ENCODE measurements at regions not wholly inside any gene's neighbourhood (a gene's known extent, or its start where the extent isn't known, plus 50 kb on each side); places are given as distances from the start of the nearest gene placed in this dataset.

GRCh38 chr6:166087852-166088251 lies 79.8 kb downstream of the TBXT start:
- no peak for DNase-seq (ENCODE audit: low spot score)
- Histone ChIP-seq H3K36me3 (ENCODE audit: insufficient read depth) (no peaks in the 10 kb centered on the region), H3K27ac (ENCODE audit: low read depth) (no peak overlapping the region), H3K79me2 (replicated peaks; ENCODE audit: insufficient read depth) (no peaks in the 10 kb centered on the region), H3K4me2 (no peak overlapping the region), H4K20me1 (replicated peaks; ENCODE audit: insufficient read depth) (no peaks in the 10 kb centered on the region), H3K9me2 (ENCODE audit: insufficient read depth) (0 out of 2 replicates have a peak, but pooled peaks cover 6% of the 10 kb centered on the region), H3K4me1 (ENCODE audit: insufficient read depth) (no peaks in the 10 kb centered on the region), H3F3A (replicated peaks; ENCODE audit: low read depth) (no peaks in the 10 kb centered on the region), H3K27me3 (ENCODE audit: insufficient read depth) (0 out of 2 replicates have a peak, but pooled peaks cover 3% of the 10 kb centered on the region), H2AFZ (no peak overlapping the region), H3K4me3 (no peak overlapping the region)
- Mint-ChIP-seq H3K4me3 (no peak overlapping the region), H3K36me3 (ENCODE audit: low read depth) (no peaks in the 10 kb centered on the region), H3K9me3 (peaks cover 3% of the 10 kb centered on the region; the same call in 2 of the 3 replicates), H3K27ac (no peak overlapping the region), H3K27me3 (ENCODE audit: insufficient read depth, low read depth, poor library complexity) (no peaks in the 10 kb centered on the region), H3K4me1 (peaks cover 6% of the 10 kb centered on the region)
- no peak for ATAC-seq
- TF ChIP-seq JUNB (IDR thresholded peaks at IDR 0.05; ENCODE audit: unreplicated experiment): no peak
- TF ChIP-seq, protein P1, sequence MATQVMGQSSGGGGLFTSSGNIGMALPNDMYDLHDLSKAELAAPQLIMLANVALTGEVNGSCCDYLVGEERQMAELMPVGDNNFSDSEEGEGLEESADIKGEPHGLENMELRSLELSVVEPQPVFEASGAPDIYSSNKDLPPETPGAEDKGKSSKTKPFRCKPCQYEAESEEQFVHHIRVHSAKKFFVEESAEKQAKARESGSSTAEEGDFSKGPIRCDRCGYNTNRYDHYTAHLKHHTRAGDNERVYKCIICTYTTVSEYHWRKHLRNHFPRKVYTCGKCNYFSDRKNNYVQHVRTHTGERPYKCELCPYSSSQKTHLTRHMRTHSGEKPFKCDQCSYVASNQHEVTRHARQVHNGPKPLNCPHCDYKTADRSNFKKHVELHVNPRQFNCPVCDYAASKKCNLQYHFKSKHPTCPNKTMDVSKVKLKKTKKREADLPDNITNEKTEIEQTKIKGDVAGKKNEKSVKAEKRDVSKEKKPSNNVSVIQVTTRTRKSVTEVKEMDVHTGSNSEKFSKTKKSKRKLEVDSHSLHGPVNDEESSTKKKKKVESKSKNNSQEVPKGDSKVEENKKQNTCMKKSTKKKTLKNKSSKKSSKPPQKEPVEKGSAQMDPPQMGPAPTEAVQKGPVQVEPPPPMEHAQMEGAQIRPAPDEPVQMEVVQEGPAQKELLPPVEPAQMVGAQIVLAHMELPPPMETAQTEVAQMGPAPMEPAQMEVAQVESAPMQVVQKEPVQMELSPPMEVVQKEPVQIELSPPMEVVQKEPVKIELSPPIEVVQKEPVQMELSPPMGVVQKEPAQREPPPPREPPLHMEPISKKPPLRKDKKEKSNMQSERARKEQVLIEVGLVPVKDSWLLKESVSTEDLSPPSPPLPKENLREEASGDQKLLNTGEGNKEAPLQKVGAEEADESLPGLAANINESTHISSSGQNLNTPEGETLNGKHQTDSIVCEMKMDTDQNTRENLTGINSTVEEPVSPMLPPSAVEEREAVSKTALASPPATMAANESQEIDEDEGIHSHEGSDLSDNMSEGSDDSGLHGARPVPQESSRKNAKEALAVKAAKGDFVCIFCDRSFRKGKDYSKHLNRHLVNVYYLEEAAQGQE (IDR thresholded peaks at IDR 0.05; ENCODE audit: unreplicated experiment): no peak
- TF ChIP-seq ZNF462 (CRISPR knock-in tag; IDR thresholded peaks at IDR 0.05): no peak
- TF ChIP-seq EZH2phosphoT487 (IDR thresholded peaks at IDR 0.05; ENCODE audit: unreplicated experiment): no peak
- no peak for TF ChIP-seq ZNF114 (CRISPR knock-in tag; IDR thresholded peaks at IDR 0.05)
- no peak for TF ChIP-seq POLR2AphosphoS5 (IDR thresholded peaks at IDR 0.05; ENCODE audit: low read depth)
- TF ChIP-seq NANOG (IDR thresholded peaks at IDR 0.05; ENCODE audit: borderline replicate concordance): no peak
- TF ChIP-seq CREB1 (CRISPR knock-in tag; IDR thresholded peaks at IDR 0.05; ENCODE audit: low read depth): no peak
- no peak for TF ChIP-seq CTCF (conservative IDR thresholded peaks at IDR 0.05; ENCODE audit: low read depth in 2 of 2)
- no peak for TF ChIP-seq ZNF331 (CRISPR knock-in tag; IDR thresholded peaks at IDR 0.05; ENCODE audit: low read depth)
- no peak for TF ChIP-seq EZH2 (IDR thresholded peaks at IDR 0.05; ENCODE audit: low read depth, unreplicated experiment)
- TF ChIP-seq, protein P2, sequence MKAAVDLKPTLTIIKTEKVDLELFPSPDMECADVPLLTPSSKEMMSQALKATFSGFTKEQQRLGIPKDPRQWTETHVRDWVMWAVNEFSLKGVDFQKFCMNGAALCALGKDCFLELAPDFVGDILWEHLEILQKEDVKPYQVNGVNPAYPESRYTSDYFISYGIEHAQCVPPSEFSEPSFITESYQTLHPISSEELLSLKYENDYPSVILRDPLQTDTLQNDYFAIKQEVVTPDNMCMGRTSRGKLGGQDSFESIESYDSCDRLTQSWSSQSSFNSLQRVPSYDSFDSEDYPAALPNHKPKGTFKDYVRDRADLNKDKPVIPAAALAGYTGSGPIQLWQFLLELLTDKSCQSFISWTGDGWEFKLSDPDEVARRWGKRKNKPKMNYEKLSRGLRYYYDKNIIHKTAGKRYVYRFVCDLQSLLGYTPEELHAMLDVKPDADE (IDR thresholded peaks at IDR 0.05): no peak
- no peak for TF ChIP-seq STAT1 (IDR thresholded peaks at IDR 0.05; ENCODE audit: unreplicated experiment)

Measured in GM23338 (cell line).